ENCODE measurements at regions not wholly inside any gene's neighbourhood (a gene's known extent, or its start where the extent isn't known, plus 50 kb on each side); places are given as distances from the start of the nearest gene placed in this dataset.
"Not testable (repeated sequence)": the region's sequence is repeated elsewhere in the genome, so short reads cannot be mapped to it uniquely, and the experiment has no call there.

DNA sequence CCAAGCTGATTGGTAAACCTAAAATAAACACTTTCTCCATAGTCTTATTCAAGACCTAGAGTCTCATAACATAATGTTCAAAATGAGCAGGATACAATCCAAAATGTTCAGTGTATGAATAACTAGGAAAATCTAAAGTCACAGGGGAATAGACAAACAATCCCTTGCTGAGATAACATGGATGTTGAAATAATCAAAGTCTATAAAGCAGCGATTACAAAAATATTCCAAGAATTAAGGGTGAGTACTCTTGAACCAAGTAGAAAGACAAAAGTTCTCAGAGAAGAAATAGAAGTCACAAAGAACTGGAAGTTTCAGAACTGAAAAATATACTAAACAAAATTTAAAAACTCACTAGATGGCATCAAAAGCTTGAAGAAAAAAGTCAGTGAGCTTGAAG lies 561.0 kb downstream of the INSC start:
- H3K27me3 ChIP-seq, result no peaks in the 10 kb centered on the region
- intact Hi-C loops (cut with DNase I), result no loop called here
- H3K27ac ChIP-seq, result no peak overlapping the region
- ATAC-seq (no peak), DNase-seq (no peak)
- TF ChIP-seq POLR2A (IDR thresholded peaks at IDR 0.05), result no peak
- TF ChIP-seq, protein P1, sequence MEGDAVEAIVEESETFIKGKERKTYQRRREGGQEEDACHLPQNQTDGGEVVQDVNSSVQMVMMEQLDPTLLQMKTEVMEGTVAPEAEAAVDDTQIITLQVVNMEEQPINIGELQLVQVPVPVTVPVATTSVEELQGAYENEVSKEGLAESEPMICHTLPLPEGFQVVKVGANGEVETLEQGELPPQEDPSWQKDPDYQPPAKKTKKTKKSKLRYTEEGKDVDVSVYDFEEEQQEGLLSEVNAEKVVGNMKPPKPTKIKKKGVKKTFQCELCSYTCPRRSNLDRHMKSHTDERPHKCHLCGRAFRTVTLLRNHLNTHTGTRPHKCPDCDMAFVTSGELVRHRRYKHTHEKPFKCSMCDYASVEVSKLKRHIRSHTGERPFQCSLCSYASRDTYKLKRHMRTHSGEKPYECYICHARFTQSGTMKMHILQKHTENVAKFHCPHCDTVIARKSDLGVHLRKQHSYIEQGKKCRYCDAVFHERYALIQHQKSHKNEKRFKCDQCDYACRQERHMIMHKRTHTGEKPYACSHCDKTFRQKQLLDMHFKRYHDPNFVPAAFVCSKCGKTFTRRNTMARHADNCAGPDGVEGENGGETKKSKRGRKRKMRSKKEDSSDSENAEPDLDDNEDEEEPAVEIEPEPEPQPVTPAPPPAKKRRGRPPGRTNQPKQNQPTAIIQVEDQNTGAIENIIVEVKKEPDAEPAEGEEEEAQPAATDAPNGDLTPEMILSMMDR (IDR thresholded peaks at IDR 0.05), result peak in 1 of 12 donors; percentile 7
- WGBS, 4 donors, result 43 to 58% (median 50%) methylated on average over 1 of the region's 1 CpG
- H3K4me1 ChIP-seq, result peaks cover 0 to 19% (median 2%) of the 10 kb centered on the region in 12 donors
- H3K9me3 ChIP-seq, result peaks cover 0 to 40% (median 21%) of the 10 kb centered on the region in 12 donors
- H3K4me3 ChIP-seq, result no peak overlapping the region
- H3K36me3 ChIP-seq, result no peaks in the 10 kb centered on the region

DNA sequence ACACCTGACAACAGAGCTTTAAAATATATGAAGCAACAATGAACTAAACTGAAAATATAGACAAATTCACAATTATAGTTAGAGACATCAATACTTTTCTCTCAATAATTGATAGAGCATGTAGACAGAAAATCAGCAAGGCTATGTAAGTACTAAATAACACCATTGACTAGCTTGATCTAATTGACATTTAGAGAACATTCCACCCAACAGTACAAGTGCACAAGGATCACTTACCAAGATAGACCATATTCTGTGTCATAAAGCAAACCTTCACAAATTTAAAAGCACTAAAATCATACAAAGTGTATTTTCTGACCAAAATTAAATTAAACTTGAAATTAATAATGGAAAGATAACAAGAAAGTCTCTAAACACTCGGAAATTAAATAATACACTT lies 562.5 kb downstream of the INSC start:
- no peak overlapping the region for H3K4me3 ChIP-seq
- no peak overlapping the region for H3K27ac ChIP-seq
- no peaks in the 10 kb centered on the region for H3K27me3 ChIP-seq
- peaks cover 0 to 9% (median 0%) of the 10 kb centered on the region in 12 donors for H3K4me1 ChIP-seq
- peaks cover 0 to 40% (median 21%) of the 10 kb centered on the region in 12 donors for H3K9me3 ChIP-seq
- no peak for DNase-seq
- 79 to 96% (median 88%) methylated on average over 1 of the region's 1 CpG for WGBS, 4 donors
- no peak for ATAC-seq
- TF ChIP-seq POLR2A (IDR thresholded peaks at IDR 0.05), result no peak
- TF ChIP-seq, protein P1 (IDR thresholded peaks at IDR 0.05), result no peak
- no peaks in the 10 kb centered on the region for H3K36me3 ChIP-seq
- intact Hi-C loops (cut with DNase I), result no loop called here

DNA sequence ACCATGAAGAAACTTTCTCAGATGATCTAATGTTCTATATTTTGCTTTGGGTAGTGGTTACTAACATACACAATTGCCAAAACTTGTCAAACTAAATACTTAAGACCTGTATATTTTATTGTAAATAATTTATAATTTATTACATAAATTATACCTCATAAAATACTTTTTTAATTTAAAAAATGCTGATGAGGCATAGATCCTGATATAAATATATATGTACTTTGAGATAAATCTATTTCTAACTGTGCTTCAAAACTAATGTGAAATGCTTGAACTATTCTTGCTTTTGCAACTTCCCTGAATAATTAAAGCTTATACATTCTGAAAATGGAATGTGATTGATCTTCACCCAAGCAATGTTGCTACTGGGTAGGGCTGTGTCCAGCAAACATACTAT lies 568.8 kb downstream of the INSC start:
- no peak for TF ChIP-seq POLR2A (IDR thresholded peaks at IDR 0.05)
- TF ChIP-seq, protein P1 (IDR thresholded peaks at IDR 0.05), result no peak
- intact Hi-C loops (cut with DNase I), result no loop called here
- DNase-seq, result no peak
- Histone ChIP-seq H3K27ac (no peak overlapping the region), H3K9me3 (peaks cover 0 to 11% (median 2%) of the 10 kb centered on the region in 12 donors), H3K4me3 (no peak overlapping the region), H3K27me3 (no peaks in the 10 kb centered on the region), H3K36me3 (no peaks in the 10 kb centered on the region), H3K4me1 (peaks cover 0 to 12% (median 2%) of the 10 kb centered on the region in 12 donors)
- ATAC-seq, result no peak

DNA sequence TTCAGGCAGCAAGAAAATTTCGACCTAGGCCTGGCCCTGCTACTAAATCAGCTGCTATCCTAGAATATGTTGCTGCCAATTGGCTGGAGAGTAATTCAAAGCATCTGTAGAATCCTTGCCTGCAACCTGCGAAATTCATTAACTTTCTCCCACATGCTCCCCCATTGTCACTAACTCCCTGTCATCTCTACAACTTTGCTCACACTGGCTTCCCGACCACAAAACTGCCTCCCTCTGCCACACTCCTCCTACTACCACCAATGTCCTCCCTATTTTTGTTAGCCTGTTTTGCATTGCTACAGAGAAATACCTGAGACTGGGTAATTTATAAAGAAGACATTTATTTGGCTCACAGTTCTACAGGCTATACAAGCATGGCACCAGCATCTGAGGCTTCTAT lies 570.6 kb downstream of the INSC start:
- intact Hi-C loops (cut with DNase I), result no loop called here
- peaks cover 0 to 4% (median 0%) of the 10 kb centered on the region in 12 donors for H3K9me3 ChIP-seq
- no peak for DNase-seq
- TF ChIP-seq POLR2A (IDR thresholded peaks at IDR 0.05), result no peak
- TF ChIP-seq, protein P1 (IDR thresholded peaks at IDR 0.05), result no peak
- peak overlapping the region in 1 of 12 donors; percentile 8 for H3K27ac ChIP-seq
- H3K4me1 ChIP-seq, result peaks cover 0 to 26% (median 6%) of the 10 kb centered on the region in 12 donors
- no peak overlapping the region for H3K4me3 ChIP-seq
- H3K36me3 ChIP-seq, result no peaks in the 10 kb centered on the region
- ATAC-seq, result no peak
- WGBS, 4 donors, result 47 to 57% (median 52%) methylated on average over 3 of the region's 3 CpGs
- no peaks in the 10 kb centered on the region for H3K27me3 ChIP-seq

DNA sequence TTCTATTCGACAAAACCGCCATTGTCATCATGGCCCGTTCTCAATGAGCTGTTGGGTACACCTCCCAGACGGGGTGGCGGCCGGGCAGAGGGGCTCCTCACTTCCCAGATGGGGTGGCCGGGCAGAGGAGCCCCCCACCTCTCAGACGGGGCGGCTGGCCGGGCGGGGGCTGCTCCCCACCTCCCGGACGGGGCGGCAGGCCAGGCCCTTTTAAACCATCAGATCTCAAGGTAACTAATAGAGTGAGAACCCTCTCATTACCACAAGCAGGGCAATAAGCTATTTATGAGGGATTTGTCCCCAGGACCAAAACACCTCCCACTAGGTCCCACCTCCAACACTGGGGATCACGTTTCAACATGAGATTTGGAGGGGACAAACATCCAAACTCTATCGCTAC lies 571.5 kb downstream of the INSC start:
- H3K27me3 ChIP-seq; H3K9me3 ChIP-seq; H3K36me3 ChIP-seq; DNase-seq; H3K27ac ChIP-seq; H3K4me3 ChIP-seq; intact Hi-C loops (cut with DNase I); ATAC-seq: not testable (repeated sequence)
- peaks cover 0 to 30% (median 6%) of the 10 kb centered on the region in 12 donors for H3K4me1 ChIP-seq
- WGBS, 4 donors, result 94 to 98% (median 96%) methylated on average over 14 to 16 of the region's 16 CpGs
